GM19351 (cell line): ENCODE measurements at regions not wholly inside any gene's neighbourhood (a gene's known extent, or its start where the extent isn't known, plus 50 kb on each side); places are given as distances from the start of the nearest gene placed in this dataset.
"Not testable (repeated sequence)": the region's sequence is repeated elsewhere in the genome, so short reads cannot be mapped to it uniquely, and the experiment has no call there.

Experiments
- ATAC-seq: cut with Tn5 transposase; IDR thresholded peaks from one replicate; pipeline ENCODE4 v1.9.1; 2021; ENCODE audit warnings: mild to moderate bottlenecking, moderate library complexity; ENCODE audit not compliant: unreplicated experiment

- no peak for ATAC-seq
Observed at GRCh38 chr14:71753126-71753830, 179.0 kb upstream of the RGS6 start.

- ATAC-seq = no peak
Observed at GRCh38 chr14:71753976-71754375, 178.3 kb upstream of the RGS6 start.

- ATAC-seq = no peak
Observed at GRCh38 chr14:71754422-71755095, 177.7 kb upstream of the RGS6 start.

GRCh38 chr14:71758229-71758951 is 173.8 kb upstream of the RGS6 start:
- no peak for ATAC-seq

DNA sequence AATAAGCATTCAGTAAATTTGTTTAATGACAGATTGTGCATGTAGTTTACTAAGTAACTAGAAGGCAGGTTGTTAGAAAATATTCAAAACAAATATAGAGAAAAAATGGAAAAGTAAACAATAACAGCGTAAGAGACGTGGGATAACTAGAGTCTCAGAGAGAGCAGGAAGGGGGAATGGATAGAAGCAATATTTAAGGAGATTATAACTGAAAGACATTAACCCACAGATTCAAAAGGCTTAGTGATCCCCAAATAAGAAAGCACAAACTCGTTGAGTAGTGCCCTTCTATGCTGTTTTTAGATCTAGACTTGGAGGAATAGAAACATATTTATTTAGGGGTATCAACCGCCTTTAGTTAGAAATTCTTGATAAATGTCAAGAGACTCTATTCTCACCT is 169.7 kb upstream of the RGS6 start:
- ATAC-seq = no peak

DNA sequence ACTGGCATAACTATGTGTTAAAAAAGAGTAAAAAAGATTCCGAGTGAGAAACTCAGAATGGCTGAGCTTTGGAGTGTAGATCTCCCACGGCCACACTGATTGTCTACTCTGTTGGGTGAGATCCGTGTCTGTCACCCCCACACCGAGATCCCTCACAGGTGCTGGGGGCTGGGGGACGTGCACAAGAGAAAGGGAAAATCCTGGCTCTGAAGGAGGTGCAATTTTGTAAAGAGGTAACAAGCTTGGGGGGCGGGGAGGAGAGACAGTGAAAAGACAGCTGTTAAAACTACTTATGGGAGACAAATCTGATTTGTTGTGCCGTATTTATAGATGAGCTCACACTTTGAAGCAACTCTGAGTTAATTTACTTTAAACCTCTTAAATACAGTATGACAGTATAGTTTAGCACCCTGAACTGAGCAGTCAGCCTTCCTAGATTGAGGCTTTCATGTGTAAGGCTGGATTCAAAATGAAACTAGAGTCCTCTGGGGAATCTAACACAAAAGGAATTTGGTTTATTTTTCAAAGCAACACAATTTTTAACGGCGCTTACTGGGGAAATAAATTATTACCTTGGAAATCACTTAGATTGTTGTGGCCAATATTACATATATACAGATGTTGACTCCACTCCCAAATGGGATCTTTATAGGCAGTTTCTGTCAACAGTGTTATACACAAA is 167.4 kb upstream of the RGS6 start:
- no peak for ATAC-seq

DNA sequence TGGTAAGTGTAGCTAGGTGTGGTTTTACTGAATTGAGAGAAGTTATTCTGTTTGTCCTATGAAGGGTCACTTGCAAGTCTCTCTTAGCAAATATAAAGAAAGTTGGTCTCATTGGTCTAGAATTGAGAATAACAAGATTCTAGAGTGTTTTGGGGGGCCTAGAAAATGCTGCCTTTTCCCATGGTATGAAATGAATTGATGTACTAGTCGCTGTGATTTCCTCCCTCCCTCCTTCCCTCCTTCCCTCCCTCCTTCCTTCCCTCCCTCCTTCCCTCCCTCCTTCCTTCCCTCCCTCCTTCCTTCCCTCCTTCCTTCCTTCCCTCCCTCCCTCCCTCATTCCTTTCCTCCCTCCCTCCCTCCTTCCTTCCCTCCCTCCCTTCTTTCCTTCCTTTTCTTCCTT is 166.7 kb upstream of the RGS6 start:
- no peak for ATAC-seq

GRCh38 chr14:71770431-71770830 is 161.8 kb upstream of the RGS6 start:
- ATAC-seq = no peak

GRCh38 chr14:71771421-71771820 is 160.8 kb upstream of the RGS6 start:
- ATAC-seq = not testable (repeated sequence)

GRCh38 chr14:71771996-71772395 is 160.2 kb upstream of the RGS6 start:
- ATAC-seq = not testable (repeated sequence)

DNA sequence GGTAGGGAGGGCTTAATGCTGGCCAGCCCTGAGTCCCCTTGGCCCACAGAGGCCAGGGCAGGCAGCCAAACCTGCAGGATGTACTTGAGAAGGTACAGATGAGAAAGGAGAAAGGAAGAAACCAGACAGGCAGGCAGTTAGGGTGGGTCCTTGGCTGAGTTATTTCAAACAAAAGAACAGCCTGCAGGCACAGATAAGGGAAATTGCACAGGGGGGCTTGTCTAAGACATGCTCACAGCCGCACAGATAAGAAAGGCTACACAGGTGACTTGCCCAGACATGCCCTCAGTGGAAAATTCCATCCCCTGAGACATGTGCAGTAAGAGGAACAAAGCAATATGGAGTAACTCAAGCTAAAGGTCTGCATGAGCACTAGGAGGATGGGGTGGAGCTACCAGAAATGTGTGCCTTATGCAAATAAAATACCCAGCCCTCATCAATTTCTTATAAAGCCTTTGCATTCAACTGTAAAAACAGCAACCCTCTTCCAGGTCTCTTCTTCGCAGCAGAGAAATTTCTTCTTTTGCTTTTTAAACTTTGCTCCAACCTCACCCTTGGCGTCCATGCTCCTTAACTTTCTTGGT is 158.2 kb upstream of the RGS6 start:
- no peak for ATAC-seq

- no peak for ATAC-seq
Observed at GRCh38 chr14:71776471-71777360, 155.5 kb upstream of the RGS6 start.

DNA sequence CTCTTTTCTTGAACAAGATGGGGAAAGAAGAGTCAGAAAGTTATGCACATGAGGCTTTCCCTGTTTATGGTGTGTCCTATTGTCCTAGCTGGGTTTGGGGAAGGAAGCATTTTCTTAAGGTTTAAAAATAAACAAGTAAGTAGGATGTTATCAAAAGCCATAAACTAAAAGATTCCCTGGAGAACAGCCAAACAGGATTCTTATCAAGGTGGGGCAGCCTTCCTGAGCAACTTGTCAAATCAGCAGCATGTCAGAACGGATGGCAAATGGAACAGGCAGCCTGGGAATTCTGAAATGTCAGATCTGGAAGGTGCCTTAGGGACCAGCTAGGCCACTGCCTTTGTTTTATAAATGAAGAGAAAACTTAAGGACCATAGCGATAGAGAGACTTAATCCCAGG is 152.2 kb upstream of the RGS6 start:
- no peak for ATAC-seq

GRCh38 chr14:71780822-71781221 is 151.4 kb upstream of the RGS6 start:
- no peak for ATAC-seq

- no peak for ATAC-seq
Observed at GRCh38 chr14:71783088-71783487, 149.1 kb upstream of the RGS6 start.

- ATAC-seq = no peak
Observed at GRCh38 chr14:71783786-71784185, 148.4 kb upstream of the RGS6 start.

GRCh38 chr14:71789005-71789404 is 143.2 kb upstream of the RGS6 start:
- no peak for ATAC-seq

DNA sequence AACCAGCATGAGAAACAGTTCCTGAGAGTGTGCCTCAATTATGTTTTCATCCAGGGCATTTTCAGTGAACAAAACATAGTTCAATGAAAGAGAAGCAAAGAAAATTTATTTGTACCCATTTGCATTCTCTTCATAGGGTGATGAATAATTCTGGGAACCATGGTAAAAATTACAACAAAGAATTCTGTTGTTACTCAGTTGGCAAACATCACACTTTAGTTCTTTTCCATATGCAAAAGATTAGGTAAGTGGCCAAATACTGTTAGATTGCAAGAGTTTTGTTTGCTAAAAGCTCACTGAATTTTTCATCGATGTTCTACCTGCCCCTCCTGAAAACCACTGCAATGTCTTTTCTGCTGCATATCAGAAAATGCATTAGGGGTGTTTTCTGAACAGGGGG is 132.4 kb upstream of the RGS6 start:
- ATAC-seq = no peak

- ATAC-seq = no peak
Observed at GRCh38 chr14:71800878-71801277, 131.4 kb upstream of the RGS6 start.
